B cell (primary cell): ENCODE measurements at regions not wholly inside any gene's neighbourhood (a gene's known extent, or its start where the extent isn't known, plus 50 kb on each side); places are given as distances from the start of the nearest gene placed in this dataset.

ENCODE experiments used
- ATAC-seq: fragments of 200-7000 bp; cut with Tn5 transposase; one replicate; pipeline ENCODE4 v1.10.0; 2021; ENCODE audit warnings: low read depth, mild to moderate bottlenecking, moderate number of reproducible peaks, moderate library complexity
- CTCF ChIA-PET: fragments of 350-600 bp; sonication (Branson Sonifier 250); formaldehyde crosslinking; loops from one replicate; lab custom pipeline; 2021; ENCODE audit warnings: antibody characterized with exemption, inconsistent platforms; lab: Charles Lee
- POLR2A ChIA-PET: fragments of 350-600 bp; sonication (Branson Sonifier 250); formaldehyde crosslinking; loops from one replicate; lab custom pipeline; 2021; ENCODE audit warnings: antibody characterized with exemption; lab: Charles Lee
- DNase-seq: peaks from one replicate; pipeline ENCODE4 v3.0.0; 2013
- H2AFZ ChIP-seq: 2 replicates; pipeline ENCODE4 v1.6.1; 2012; ENCODE audit warnings: mild to moderate bottlenecking, low read depth, low read length; ENCODE audit not compliant: insufficient read depth, poor library complexity, severe bottlenecking
- H3K27ac ChIP-seq, 2 donors: 1 replicate in 1 of 2; 2 replicates in 1 of 2; pipeline ENCODE4 v1.5.1; 2012 to 2013; ENCODE audit warnings: low read length in 2 of 2, mild to moderate bottlenecking in 2 of 2, moderate library complexity in 1 of 2
- H3K27me3 ChIP-seq, 4 experiments: fragments of 200-600 bp in 1 of 4; sonication (generic) in 1 of 4; replicated peaks in 1 of 4; 1 replicate in 2 of 4; 2 replicates in 2 of 4; pipeline versions ENCODE4 v1.6.1 to v1.7.0; 2013 to 2016; ENCODE audit warnings: low read length in 3 of 4, mild to moderate bottlenecking in 2 of 4, mixed read lengths in 1 of 4, moderate library complexity in 1 of 4; ENCODE audit not compliant: insufficient read depth in 4 of 4, control insufficient read depth in 3 of 4; ENCODE audit errors: control extremely low read depth in 1 of 4
- H3K36me3 ChIP-seq, 2 experiments: replicated peaks in 1 of 2; 1 replicate in 1 of 2; 2 replicates in 1 of 2; pipeline versions ENCODE4 v1.6.1 to v1.7.1; 2013; ENCODE audit warnings: low read length in 1 of 2; ENCODE audit not compliant: insufficient read depth in 2 of 2, control insufficient read depth in 1 of 2; ENCODE audit errors: control extremely low read depth in 1 of 2, extremely low read depth in 1 of 2
- H3K4me1 ChIP-seq, 2 donors: fragments of 200-600 bp in 1 of 2; sonication (generic) in 1 of 2; 1 replicate in 1 of 2; 2 replicates in 1 of 2; pipeline versions ENCODE4 v1.5.1 to v1.6.1; 2013 to 2017; ENCODE audit warnings: low read length in 2 of 2; ENCODE audit not compliant: control insufficient read depth in 2 of 2, insufficient read depth in 2 of 2
- H3K4me2 ChIP-seq: replicated peaks from 2 replicates; pipeline ENCODE3; 2012; ENCODE audit warnings: mild to moderate bottlenecking, low read depth, low read length; ENCODE audit not compliant: poor library complexity, severe bottlenecking
- H3K4me3 ChIP-seq, 5 experiments: fragments of 200-600 bp in 1 of 5; sonication (generic) in 1 of 5; 1 replicate in 3 of 5; 2 replicates in 2 of 5; pipeline versions ENCODE4 v1.5.1 to v1.7.0; 2011 to 2016; ENCODE audit warnings: low read length in 4 of 5, mild to moderate bottlenecking in 4 of 5, low read depth in 2 of 5, control low read depth in 1 of 5, moderate library complexity in 1 of 5; ENCODE audit not compliant: insufficient read depth in 1 of 5; ENCODE audit errors: control extremely low read depth in 1 of 5, extremely low read depth in 1 of 5
- H3K79me2 ChIP-seq: fragments of 200-600 bp; sonication (generic); one replicate; pipeline ENCODE4 v1.6.0; 2016; ENCODE audit warnings: low read length; ENCODE audit not compliant: control insufficient read depth, insufficient read depth
- H3K9ac ChIP-seq: fragments of 200-600 bp; sonication (generic); 2 replicates; pipeline ENCODE4 v1.6.1; 2017; ENCODE audit warnings: mild to moderate bottlenecking, low read length, moderate library complexity
- H3K9me3 ChIP-seq, 3 donors: one replicate each; pipeline versions ENCODE4 v1.6.1 to v1.7.1; 2013; ENCODE audit warnings: low read length in 2 of 3; ENCODE audit not compliant: control insufficient read depth in 2 of 3, insufficient read depth in 1 of 3; ENCODE audit errors: control extremely low read depth in 1 of 3
- H4K20me1 ChIP-seq: 2 replicates; pipeline ENCODE4 v1.6.0; 2012; ENCODE audit warnings: mild to moderate bottlenecking, low read length; ENCODE audit not compliant: insufficient read depth, control insufficient read depth, poor library complexity, severe bottlenecking
- H3K27ac Mint-ChIP-seq: one replicate; pipeline ENCODE4 v1.8.0; 2021; ENCODE audit warnings: mixed read lengths
- H3K27me3 Mint-ChIP-seq: one replicate; pipeline ENCODE4 v1.8.0; 2021; ENCODE audit warnings: mixed read lengths
- H3K4me1 Mint-ChIP-seq: one replicate; pipeline ENCODE4 v1.8.0; 2021; ENCODE audit warnings: mixed read lengths
- H3K4me3 Mint-ChIP-seq: one replicate; pipeline ENCODE4 v1.8.0; 2021; ENCODE audit warnings: mixed read lengths
- H3K9me3 Mint-ChIP-seq: one replicate; pipeline ENCODE4 v1.8.0; 2022; ENCODE audit warnings: mixed read lengths; ENCODE audit not compliant: insufficient read depth
- CTCF ChIP-seq: fragments of 200-600 bp; IDR thresholded peaks from one replicate; pipeline ENCODE4 v1.8.0; 2022; ENCODE audit warnings: antibody characterized with exemption, mild to moderate bottlenecking
- EZH2 ChIP-seq: IDR thresholded peaks from 2 replicates; pipeline ENCODE4 v1.6.1; 2012; ENCODE audit warnings: borderline replicate concordance, low read depth, mild to moderate bottlenecking, moderate library complexity, low read length; ENCODE audit not compliant: insufficient read depth, poor library complexity, severe bottlenecking
- WGBS: methylation state at CpG from one replicate; pipeline ENCODE4 v1.1.5; 2013; ENCODE audit warnings: missing lambda C conversion rate; ENCODE audit not compliant: insufficient coverage; 5-methylcytosine and 5-hydroxymethylcytosine counted together
- intact Hi-C: fragments of 100-400 bp; cut with micrococcal nuclease; formaldehyde crosslinking; loops from one replicate; pipeline ENCODE4 v1.10.0; 2022

DNA sequence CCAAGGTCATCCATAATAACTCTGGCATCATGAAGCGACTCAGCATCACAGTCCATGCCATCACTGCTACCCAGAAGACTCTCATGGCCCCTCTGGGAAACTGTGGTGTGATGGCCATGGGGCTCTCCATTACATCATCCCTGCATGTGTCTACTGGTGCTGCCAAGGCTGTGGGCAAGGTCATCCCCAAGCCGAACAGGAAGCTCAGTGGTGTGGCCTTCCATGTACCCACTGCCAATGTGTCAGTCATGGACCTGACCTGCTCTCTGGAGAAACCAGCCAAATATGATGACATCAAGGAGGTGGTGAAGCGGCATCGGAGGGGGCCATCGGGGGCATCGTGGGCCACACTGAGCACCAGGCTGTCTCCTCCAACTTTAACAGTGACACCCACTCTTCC is 65.1 kb upstream of the ARHGAP29 start:
- no peak overlapping the region for H3K27ac ChIP-seq
- ChIA-PET CTCF (no interaction called here), POLR2A (no interaction called here)
- Mint-ChIP-seq H3K4me3 (no peak overlapping the region), H3K9me3 (no peaks in the 10 kb centered on the region), H3K27me3 (peaks cover 22% of the 10 kb centered on the region), H3K27ac (no peak overlapping the region), H3K4me1 (no peaks in the 10 kb centered on the region)
- H2AFZ ChIP-seq = no peak overlapping the region
- 90% methylated on average over 5 of the region's 6 CpGs for WGBS
- intact Hi-C loops = no loop called here
- H3K9ac ChIP-seq = no peak overlapping the region
- H4K20me1 ChIP-seq = no peaks in the 10 kb centered on the region
- H3K4me1 ChIP-seq = no peaks in the 10 kb centered on the region
- H3K79me2 ChIP-seq = no peaks in the 10 kb centered on the region
- H3K36me3 ChIP-seq = no peaks in the 10 kb centered on the region
- H3K27me3 ChIP-seq = peaks cover 0 to 9% (median 0%) of the 10 kb centered on the region in 4 experiments
- no peak overlapping the region for H3K4me3 ChIP-seq
- no peak for TF ChIP-seq EZH2
- no peak for TF ChIP-seq CTCF
- peaks cover 0 to 3% (median 0%) of the 10 kb centered on the region in 3 donors for H3K9me3 ChIP-seq
- DNase-seq = no peak
- ATAC-seq = no peak
- H3K4me2 ChIP-seq = no peak overlapping the region

DNA sequence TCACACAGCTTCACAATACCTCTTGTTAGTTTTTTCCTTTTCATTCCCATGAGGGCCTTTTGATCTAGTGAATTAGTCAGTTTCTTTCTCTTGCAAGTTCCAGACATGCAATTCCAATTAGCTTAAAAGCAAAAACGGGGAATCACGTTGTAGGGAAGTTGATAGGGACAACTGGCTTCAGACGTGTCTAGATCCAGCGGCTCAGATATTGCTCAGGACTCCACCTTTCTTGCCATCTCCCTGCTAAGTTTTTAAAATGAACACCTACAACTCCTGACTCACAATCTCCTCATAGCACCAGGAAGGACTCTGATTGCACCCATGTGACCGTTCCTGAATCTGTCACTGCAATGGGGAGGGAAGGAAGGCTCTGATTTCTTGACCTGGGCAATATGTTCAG is 63.8 kb upstream of the ARHGAP29 start:
- no peak overlapping the region for H3K4me2 ChIP-seq
- TF ChIP-seq CTCF (no peak), EZH2 (no peak)
- no peaks in the 10 kb centered on the region for H3K36me3 ChIP-seq
- no peak overlapping the region for H3K4me3 Mint-ChIP-seq
- ChIA-PET CTCF (no interaction called here), POLR2A (no interaction called here)
- 100% methylated on average over 1 of the region's 5 CpGs for WGBS
- ATAC-seq = no peak
- H3K4me1 Mint-ChIP-seq = no peaks in the 10 kb centered on the region
- no peaks in the 10 kb centered on the region for H3K4me1 ChIP-seq
- no peak overlapping the region for H3K9ac ChIP-seq
- H3K27me3 Mint-ChIP-seq = peaks cover 22% of the 10 kb centered on the region
- H2AFZ ChIP-seq = no peak overlapping the region
- intact Hi-C loops = no loop called here
- peaks cover 0 to 3% (median 0%) of the 10 kb centered on the region in 3 donors for H3K9me3 ChIP-seq
- no peaks in the 10 kb centered on the region for H3K9me3 Mint-ChIP-seq
- H3K4me3 ChIP-seq = no peak overlapping the region
- no peak overlapping the region for H3K27ac ChIP-seq
- H3K27ac Mint-ChIP-seq = no peak overlapping the region
- no peak for DNase-seq
- no peaks in the 10 kb centered on the region for H4K20me1 ChIP-seq
- peaks cover 0 to 9% (median 0%) of the 10 kb centered on the region in 4 experiments for H3K27me3 ChIP-seq
- no peaks in the 10 kb centered on the region for H3K79me2 ChIP-seq
